SK-MEL-5 (cell line): ENCODE measurements at regions not wholly inside any gene's neighbourhood (a gene's known extent, or its start where the extent isn't known, plus 50 kb on each side); places are given as distances from the start of the nearest gene placed in this dataset.

Experiments
- DNase-seq: peaks from one replicate; pipeline ENCODE4 v3.0.0-alpha.2; 2016; ENCODE audit warnings: low read depth, low spot score
- in situ Hi-C: cut with HindIII; loops from 2 replicates; pipeline ENCODE4 v1.10.0; 2016; ENCODE audit warnings: low sequenced_read_pairs, high pct_unique_total_duplicates, low pct_unique_long_range_greater_than_20kb

- no peak for DNase-seq
- in situ Hi-C loops = no loop called here
These were observed 79.0 kb downstream of the TNP1 start for GRCh38 chr2:216780843-216781242.

GRCh38 chr2:216777637-216778273 is 82.1 kb downstream of the TNP1 start:
- in situ Hi-C loops = no loop called here
- DNase-seq = peak; percentile 94

GRCh38 chr2:216776066-216776850 is 80.9 kb upstream of the IGFBP5 start:
- in situ Hi-C loops = no loop called here
- no peak for DNase-seq

GRCh38 chr2:216775043-216775453 is 79.7 kb upstream of the IGFBP5 start:
- no peak for DNase-seq
- in situ Hi-C loops = no loop called here

GRCh38 chr2:216774620-216775019 is 79.3 kb upstream of the IGFBP5 start:
- in situ Hi-C loops = no loop called here
- DNase-seq = no peak

GRCh38 chr2:216774180-216774579 is 78.8 kb upstream of the IGFBP5 start:
- no peak for DNase-seq
- in situ Hi-C loops = no loop called here

- in situ Hi-C loops = no loop called here
- DNase-seq = no peak
These were observed 77.7 kb upstream of the IGFBP5 start for GRCh38 chr2:216773072-216773471.

GRCh38 chr2:216770717-216771116 is 75.4 kb upstream of the IGFBP5 start:
- in situ Hi-C loops = no loop called here
- no peak for DNase-seq

GRCh38 chr2:216770050-216770449 is 74.7 kb upstream of the IGFBP5 start:
- DNase-seq = no peak
- in situ Hi-C loops = no loop called here

- no peak for DNase-seq
- in situ Hi-C loops = no loop called here
These were observed 74.3 kb upstream of the IGFBP5 start for GRCh38 chr2:216769626-216770025.

GRCh38 chr2:216768908-216769411 is 73.6 kb upstream of the IGFBP5 start:
- in situ Hi-C loops = no loop called here
- no peak for DNase-seq

GRCh38 chr2:216765761-216766262 is 70.5 kb upstream of the IGFBP5 start:
- DNase-seq = no peak
- in situ Hi-C loops = no loop called here

GRCh38 chr2:216763396-216763795 is 68.0 kb upstream of the IGFBP5 start:
- no peak for DNase-seq
- in situ Hi-C loops = no loop called here

- no peak for DNase-seq
- in situ Hi-C loops = no loop called here
These were observed 66.5 kb upstream of the IGFBP5 start for GRCh38 chr2:216761809-216762208.

- DNase-seq = no peak
- in situ Hi-C loops = no loop called here
These were observed 65.8 kb upstream of the IGFBP5 start for GRCh38 chr2:216761133-216761532.

- in situ Hi-C loops = no loop called here
- DNase-seq = no peak
These were observed 63.2 kb upstream of the IGFBP5 start for GRCh38 chr2:216758256-216759155.

GRCh38 chr2:216757532-216757931 is 62.2 kb upstream of the IGFBP5 start:
- DNase-seq = no peak
- in situ Hi-C loops = no loop called here

GRCh38 chr2:216756435-216756834 is 61.1 kb upstream of the IGFBP5 start:
- in situ Hi-C loops = no loop called here
- DNase-seq = no peak
